Activated CD8-positive, alpha-beta memory T cell treated with anti-CD3 and anti-CD28 coated beads, Interleukin-2, amount 10 ng/mL, durations not matched to agents 7 days and 5 days (primary cell): ENCODE measurements at regions not wholly inside any gene's neighbourhood (a gene's known extent, or its start where the extent isn't known, plus 50 kb on each side); places are given as distances from the start of the nearest gene placed in this dataset.

Source experiments
- ATAC-seq: fragments of 150-1000 bp; cut with Tn5 transposase; one replicate; pipeline ENCODE4 v1.10.0; 2021; ENCODE audit warnings: moderate library complexity
- CTCF ChIA-PET: fragments of 350-600 bp; sonication (Branson Sonifier 250); formaldehyde crosslinking; loops from one replicate; lab custom pipeline; 2021; ENCODE audit warnings: antibody characterized with exemption; lab: Charles Lee
- DNase-seq: peaks from one replicate; pipeline ENCODE4 v3.0.0-alpha.2; 2020
- H3K27ac Mint-ChIP-seq: one replicate; pipeline ENCODE4 v1.8.0; 2021; ENCODE audit warnings: mild to moderate bottlenecking, mixed read lengths
- H3K27me3 Mint-ChIP-seq: one replicate; pipeline ENCODE4 v1.8.0; 2021; ENCODE audit warnings: mixed read lengths
- H3K36me3 Mint-ChIP-seq: one replicate; pipeline ENCODE4 v1.8.0; 2021; ENCODE audit warnings: mild to moderate bottlenecking, mixed read lengths
- H3K4me1 Mint-ChIP-seq: one replicate; pipeline ENCODE4 v1.8.0; 2021; ENCODE audit warnings: mixed read lengths
- H3K4me3 Mint-ChIP-seq: one replicate; pipeline ENCODE4 v1.8.0; 2021; ENCODE audit warnings: mild to moderate bottlenecking, moderate library complexity, mixed read lengths
- H3K9me3 Mint-ChIP-seq: one replicate; pipeline ENCODE4 v1.8.0; 2022; ENCODE audit warnings: low read depth, mixed read lengths

DNA sequence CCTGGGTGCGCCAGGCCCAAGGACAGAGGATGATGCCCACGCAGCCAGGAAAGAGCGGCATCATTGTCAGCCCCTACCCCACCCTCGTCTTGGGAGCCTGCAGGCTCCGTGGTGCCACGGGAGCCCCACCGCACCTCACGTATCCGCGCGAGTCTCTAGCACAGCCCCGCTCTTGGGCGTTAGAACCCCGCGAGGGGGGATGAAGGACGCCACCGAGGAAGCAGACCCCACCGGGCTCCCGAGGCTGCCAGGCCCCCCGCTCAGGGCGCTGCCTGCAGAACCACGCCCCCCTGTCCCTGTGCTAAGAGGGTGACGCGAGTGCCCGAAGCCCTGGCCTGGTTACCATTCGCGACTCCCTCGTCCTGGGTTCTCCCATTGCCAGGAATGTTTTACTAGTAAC, 52.3 kb upstream of the MS4A8 start:
- no peak for ATAC-seq
- CTCF ChIA-PET = no interaction called here
- no peak overlapping the region for H3K27ac Mint-ChIP-seq
- H3K36me3 Mint-ChIP-seq = no peaks in the 10 kb centered on the region
- peaks cover 3% of the 10 kb centered on the region for H3K27me3 Mint-ChIP-seq
- no peak for DNase-seq
- no peaks in the 10 kb centered on the region for H3K4me1 Mint-ChIP-seq
- no peaks in the 10 kb centered on the region for H3K9me3 Mint-ChIP-seq
- H3K4me3 Mint-ChIP-seq = no peak overlapping the region
